22Rv1 (cell line): ENCODE measurements at regions not wholly inside any gene's neighbourhood (a gene's known extent, or its start where the extent isn't known, plus 50 kb on each side); places are given as distances from the start of the nearest gene placed in this dataset.

Experiments used
- H3K27ac ChIP-seq: fragments of 450-650 bp; 2 replicates; pipeline ENCODE4 v1.5.1; 2017
- CTCF ChIP-seq: fragments of 450-650 bp; IDR thresholded peaks from 2 replicates; pipeline ENCODE4 v1.5.1; 2017; ENCODE audit warnings: mild to moderate bottlenecking
- ZFX ChIP-seq: fragments of 450-650 bp; IDR thresholded peaks from 2 replicates; pipeline ENCODE4 v1.6.1; 2017; ENCODE audit warnings: antibody characterized with exemption, borderline replicate concordance

- TF ChIP-seq CTCF (no peak), ZFX (no peak)
- no peak overlapping the region for H3K27ac ChIP-seq
Observed at GRCh38 chr11:37352485-37352884, 754.4 kb upstream of the RAG2 start.

- TF ChIP-seq CTCF (no peak), ZFX (no peak)
- H3K27ac ChIP-seq, result no peak overlapping the region
Observed at GRCh38 chr11:37343290-37343689, 745.3 kb upstream of the RAG2 start.

GRCh38 chr11:37336401-37336800, 738.4 kb upstream of the RAG2 start:
- TF ChIP-seq CTCF, result no peak
- no peak for TF ChIP-seq ZFX

GRCh38 chr11:37333345-37333744, 735.3 kb upstream of the RAG2 start:
- TF ChIP-seq ZFX (no peak), CTCF (no peak)
- H3K27ac ChIP-seq, result no peak overlapping the region

More at GRCh38 chr11:37336401-37336800, 738.4 kb upstream of the RAG2 start:
- H3K27ac ChIP-seq, result no peak overlapping the region

- TF ChIP-seq ZFX, result no peak
- TF ChIP-seq CTCF, result no peak
- no peak overlapping the region for H3K27ac ChIP-seq
Observed at GRCh38 chr11:37323843-37324242, 725.8 kb upstream of the RAG2 start.

GRCh38 chr11:37322333-37323194, 724.5 kb upstream of the RAG2 start:
- TF ChIP-seq ZFX (no peak), CTCF (no peak)
- no peak overlapping the region for H3K27ac ChIP-seq

GRCh38 chr11:37320921-37321320, 722.9 kb upstream of the RAG2 start:
- no peak for TF ChIP-seq CTCF
- no peak for TF ChIP-seq ZFX
- no peak overlapping the region for H3K27ac ChIP-seq
